Thoracic aorta (tissue), 2 donors: ENCODE measurements at regions not wholly inside any gene's neighbourhood (a gene's known extent, or its start where the extent isn't known, plus 50 kb on each side); places are given as distances from the start of the nearest gene placed in this dataset.

Source experiments
- ATAC-seq: fragments of 150-250 bp; one replicate; pipeline ENCODE4 v1.8.0; 2017; ENCODE audit warnings: low read depth; ENCODE audit not compliant: insufficient number of reproducible peaks, low FRiP score
- DNase-seq: peaks from one replicate; pipeline ENCODE4 v3.0.0-alpha.2; 2020; ENCODE audit warnings: low spot score
- H3K27ac ChIP-seq, 2 donors: fragments of 200-600 bp; sonication (generic); 1 replicate in 1 of 2; 2 replicates in 1 of 2; pipeline ENCODE4 v1.5.1; 2016; ENCODE audit warnings: mild to moderate bottlenecking in 2 of 2, moderate library complexity in 2 of 2
- H3K27me3 ChIP-seq: fragments of 200-600 bp; sonication (generic); replicated peaks from 2 replicates; pipeline ENCODE4 v1.6.0; 2016; ENCODE audit warnings: mild to moderate bottlenecking; ENCODE audit not compliant: insufficient read depth
- H3K36me3 ChIP-seq: fragments of 200-600 bp; sonication (generic); one replicate; pipeline ENCODE4 v1.5.1; 2016
- H3K4me1 ChIP-seq, 2 donors: fragments of 200-600 bp; sonication (generic); 1 replicate in 1 of 2; 2 replicates in 1 of 2; pipeline versions ENCODE4 v1.5.1 to v1.6.0; 2016; ENCODE audit warnings: low read depth in 2 of 2, mild to moderate bottlenecking in 1 of 2; ENCODE audit not compliant: control insufficient read depth in 1 of 2
- H3K4me3 ChIP-seq: fragments of 200-600 bp; sonication (generic); 2 replicates; pipeline ENCODE4 v1.5.1; 2016; ENCODE audit warnings: mild to moderate bottlenecking
- H3K9me3 ChIP-seq: fragments of 200-600 bp; sonication (generic); 2 replicates; pipeline ENCODE4 v1.5.1; 2016
- CTCF ChIP-seq: fragments of 200-600 bp; sonication (generic); IDR thresholded peaks from one replicate; pipeline ENCODE4 v1.5.1; 2019; ENCODE audit warnings: antibody characterized with exemption

GRCh38 chr5:129244478-129244877, 149.9 kb downstream of the ISOC1 start:
- no peak for DNase-seq
- no peak overlapping the region for H3K4me3 ChIP-seq
- no peaks in the 10 kb centered on the region for H3K27me3 ChIP-seq
- no peaks in the 10 kb centered on the region for H3K36me3 ChIP-seq
- TF ChIP-seq CTCF: no peak
- H3K9me3 ChIP-seq: no peaks in the 10 kb centered on the region
- no peak for ATAC-seq
- H3K4me1 ChIP-seq: peaks cover 0 to 6% of the 10 kb centered on the region in 2 donors
- no peak overlapping the region for H3K27ac ChIP-seq

- H3K4me1 ChIP-seq: peaks cover 0 to 6% of the 10 kb centered on the region in 2 donors
- H3K36me3 ChIP-seq: no peaks in the 10 kb centered on the region
- no peak for TF ChIP-seq CTCF
- H3K27ac ChIP-seq: no peak overlapping the region
- H3K27me3 ChIP-seq: no peaks in the 10 kb centered on the region
- DNase-seq (no peak), ATAC-seq (no peak)
- H3K4me3 ChIP-seq: no peak overlapping the region
- no peaks in the 10 kb centered on the region for H3K9me3 ChIP-seq
Measured at GRCh38 chr5:129245489-129245888, 150.9 kb downstream of the ISOC1 start.

GRCh38 chr5:129246088-129246487, 151.5 kb downstream of the ISOC1 start:
- H3K27ac ChIP-seq: no peak overlapping the region
- H3K27me3 ChIP-seq: no peaks in the 10 kb centered on the region
- no peaks in the 10 kb centered on the region for H3K36me3 ChIP-seq
- no peak overlapping the region for H3K4me3 ChIP-seq
- DNase-seq: no peak
- H3K4me1 ChIP-seq: peaks cover 0 to 6% of the 10 kb centered on the region in 2 donors
- ATAC-seq: no peak
- no peak for TF ChIP-seq CTCF
- H3K9me3 ChIP-seq: no peaks in the 10 kb centered on the region

- TF ChIP-seq CTCF: no peak
- ATAC-seq: no peak
- H3K27ac ChIP-seq: no peak overlapping the region
Measured at GRCh38 chr5:129249886-129250285, 155.3 kb downstream of the ISOC1 start.

GRCh38 chr5:129271308-129271707, 176.8 kb downstream of the ISOC1 start:
- Histone ChIP-seq H3K4me3 (no peak overlapping the region), H3K9me3 (no peaks in the 10 kb centered on the region), H3K27me3 (no peaks in the 10 kb centered on the region), H3K4me1 (no peaks in the 10 kb centered on the region), H3K36me3 (no peaks in the 10 kb centered on the region), H3K27ac (no peak overlapping the region)
- ATAC-seq (no peak), DNase-seq (no peak)
- no peak for TF ChIP-seq CTCF

More at GRCh38 chr5:129249886-129250285, 155.3 kb downstream of the ISOC1 start:
- no peaks in the 10 kb centered on the region for H3K9me3 ChIP-seq
- H3K4me3 ChIP-seq: no peak overlapping the region
- H3K36me3 ChIP-seq: no peaks in the 10 kb centered on the region
- no peak for DNase-seq
- peaks cover 0 to 6% of the 10 kb centered on the region in 2 donors for H3K4me1 ChIP-seq
- no peaks in the 10 kb centered on the region for H3K27me3 ChIP-seq
